GM12873 (cell line): ENCODE measurements at regions not wholly inside any gene's neighbourhood (a gene's known extent, or its start where the extent isn't known, plus 50 kb on each side); places are given as distances from the start of the nearest gene placed in this dataset.

Source experiments
- CTCF ChIP-seq: IDR thresholded peaks from 2 replicates; pipeline ENCODE4 v1.5.1; 2012; ENCODE audit warnings: low read depth, mild to moderate bottlenecking, moderate library complexity, low read length, control low read depth; ENCODE audit not compliant: insufficient read depth; ENCODE audit errors: missing control alignments

- no peak for TF ChIP-seq CTCF
Observed at GRCh38 chr5:110852541-110852940, 113.7 kb downstream of the SLC25A46 start.

GRCh38 chr5:110853267-110853666 is 114.5 kb downstream of the SLC25A46 start:
- TF ChIP-seq CTCF: no peak

DNA sequence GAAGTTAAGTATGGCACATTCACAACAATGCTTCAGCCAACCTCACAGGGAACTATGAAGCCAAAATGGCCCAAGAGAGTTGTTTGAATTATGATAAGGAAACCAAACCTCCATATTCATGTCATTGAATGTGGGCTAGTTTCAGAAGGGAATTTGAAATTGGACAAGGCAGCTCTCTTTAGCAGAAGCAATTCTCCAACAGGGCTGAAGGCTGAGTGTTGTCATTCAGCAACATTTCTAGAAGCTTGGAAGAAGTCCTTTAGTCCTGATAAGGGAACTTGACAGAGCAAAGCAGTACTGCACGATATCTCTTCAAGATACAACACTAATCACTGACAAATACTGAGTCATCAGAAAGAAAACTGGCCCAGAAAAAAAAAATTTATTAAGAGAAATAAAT is 115.4 kb downstream of the SLC25A46 start:
- TF ChIP-seq CTCF: no peak

GRCh38 chr5:110855961-110856360 is 117.2 kb downstream of the SLC25A46 start:
- TF ChIP-seq CTCF: no peak

DNA sequence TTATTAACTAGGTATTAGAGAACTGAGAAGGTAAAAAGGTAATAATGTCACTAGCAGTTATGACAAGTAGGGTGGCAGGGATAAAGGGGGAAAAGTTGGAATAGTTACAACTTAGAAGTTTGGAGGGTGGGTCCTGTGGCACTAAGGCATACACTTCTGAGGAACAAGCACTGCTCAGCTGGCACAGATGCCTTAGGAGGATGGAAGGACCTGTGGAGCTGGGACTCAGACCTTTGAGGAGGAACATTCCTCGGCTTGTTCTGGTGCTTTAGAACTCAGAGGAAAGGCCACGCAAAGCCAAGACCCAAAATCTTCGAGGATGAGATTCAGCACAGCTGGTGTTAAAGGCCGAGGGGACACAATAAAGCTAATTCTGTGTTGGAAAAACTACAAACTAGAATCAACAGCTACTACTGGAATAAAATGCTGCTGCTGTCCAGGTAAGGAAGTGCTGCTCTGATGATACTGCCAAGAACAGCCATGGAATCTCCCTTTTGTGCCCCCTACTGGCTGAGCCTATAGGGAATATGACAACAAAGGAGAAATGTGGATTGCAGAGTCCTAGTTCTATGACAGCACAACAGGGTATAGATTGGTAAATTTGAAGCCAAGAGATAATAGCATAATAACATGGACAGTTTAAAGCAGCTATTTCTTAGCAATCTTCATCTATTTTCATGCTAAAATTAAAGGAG is 126.7 kb downstream of the SLC25A46 start:
- peak; percentile 61 for TF ChIP-seq CTCF

DNA sequence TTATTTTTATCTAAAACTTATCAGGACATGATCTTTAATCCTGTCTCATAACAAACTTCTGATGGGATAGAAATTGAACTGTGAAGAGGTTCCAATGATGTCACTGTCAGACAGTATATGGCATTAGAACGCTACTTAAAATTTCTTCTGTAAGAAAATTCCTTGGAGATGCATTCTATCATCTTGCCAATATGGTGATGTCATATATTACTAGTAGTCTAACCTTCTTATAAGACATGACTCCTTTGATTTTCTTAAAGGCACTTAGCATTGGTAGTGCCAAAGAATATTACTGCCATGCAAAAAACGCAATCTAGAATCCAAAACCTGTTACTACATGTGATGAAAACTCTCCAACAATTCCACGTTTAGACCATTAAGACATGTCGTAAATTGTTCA is 131.1 kb downstream of the SLC25A46 start:
- no peak for TF ChIP-seq CTCF

DNA sequence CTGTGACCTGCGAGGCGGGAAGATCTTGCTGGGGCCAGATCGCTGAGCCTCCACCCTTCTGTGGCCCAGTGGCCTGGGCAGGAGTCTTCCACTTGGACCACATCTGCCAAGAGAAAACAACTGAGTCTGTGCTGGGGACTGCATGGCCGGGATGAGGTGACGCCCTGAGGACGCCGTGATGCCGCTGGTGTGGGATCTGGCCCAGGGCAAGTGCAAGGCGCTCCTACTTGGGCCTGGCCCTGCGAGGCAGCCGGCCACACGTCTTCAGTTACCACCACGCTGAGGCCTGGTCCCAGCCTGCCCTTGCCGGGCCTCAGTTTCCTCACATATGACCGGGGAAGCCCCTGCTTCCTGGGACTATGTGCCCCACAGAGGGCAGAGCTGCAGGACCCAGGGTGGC is 133.4 kb downstream of the SLC25A46 start:
- TF ChIP-seq CTCF: no peak
